Panc1 (cell line): ENCODE measurements at regions not wholly inside any gene's neighbourhood (a gene's known extent, or its start where the extent isn't known, plus 50 kb on each side); places are given as distances from the start of the nearest gene placed in this dataset.
"Not testable (repeated sequence)": the region's sequence is repeated elsewhere in the genome, so short reads cannot be mapped to it uniquely, and the experiment has no call there.

Experiments
- ATAC-seq: fragments of 200-7000 bp; cut with Tn5 transposase; 2 replicates; pipeline ENCODE4 v1.9.1; 2020; ENCODE audit warnings: mild to moderate bottlenecking, moderate library complexity
- BruUV-seq: library from RNA; stranded (reverse); fragments of 400-500 nt; replicated peaks from 2 replicates; lab custom pipeline; 2021; lab: Mats Ljungman, UMichigan
- CTCF ChIA-PET: fragments of 300-600 bp; sonication (Branson Sonifier 250); formaldehyde crosslinking; loops from one replicate; lab custom pipeline; 2022; ENCODE audit warnings: antibody characterized with exemption; lab: Charles Lee
- POLR2A ChIA-PET: fragments of 300-600 bp; sonication (Branson Sonifier 250); formaldehyde crosslinking; loops from one replicate; lab custom pipeline; 2022; ENCODE audit warnings: antibody characterized with exemption; lab: Charles Lee
- DNase-seq: peaks from one replicate; pipeline ENCODE4 v3.0.0-alpha.2; 2010; ENCODE audit warnings: low read depth, low spot score
- H3K27ac ChIP-seq: 2 replicates; pipeline ENCODE4 v1.5.1; 2011; ENCODE audit warnings: mild to moderate bottlenecking, low read length, inconsistent platforms
- H3K27me3 ChIP-seq: fragments of 200-500 bp; sonication (Bioruptor generic); 2 replicates; pipeline ENCODE4 v1.6.0; 2014; ENCODE audit warnings: low read length, inconsistent platforms; ENCODE audit not compliant: control insufficient read depth, insufficient read depth
- H3K36me3 ChIP-seq: fragments of 200-500 bp; sonication (Bioruptor generic); 2 replicates; pipeline ENCODE4 v1.5.1; 2014; ENCODE audit warnings: inconsistent platforms, mild to moderate bottlenecking, low read length, moderate library complexity; ENCODE audit not compliant: control insufficient read depth, insufficient read depth
- H3K4me1 ChIP-seq: 2 replicates; pipeline ENCODE4 v1.5.1; 2011; ENCODE audit warnings: inconsistent platforms, mild to moderate bottlenecking, low read length, moderate library complexity; ENCODE audit not compliant: control insufficient read depth, insufficient read depth
- H3K4me3 ChIP-seq, 2 experiments: 2 replicates each; pipeline ENCODE4 v1.5.1; 2011 to 2012; ENCODE audit warnings: low read depth in 2 of 2, low read length in 2 of 2, mild to moderate bottlenecking in 2 of 2, inconsistent platforms in 1 of 2, moderate library complexity in 1 of 2
- H3K9me3 ChIP-seq: fragments of 200-500 bp; sonication (Bioruptor generic); 2 replicates; pipeline ENCODE4 v1.5.1; 2014; ENCODE audit warnings: low read depth, mild to moderate bottlenecking, inconsistent platforms, low read length, moderate library complexity; ENCODE audit not compliant: control insufficient read depth, insufficient read depth
- POLR2AphosphoS5 ChIP-seq: IDR thresholded peaks from 2 replicates; pipeline ENCODE4 v1.6.1; 2012; ENCODE audit warnings: mild to moderate bottlenecking, low read depth, low read length, moderate library complexity
- SIN3A ChIP-seq: IDR thresholded peaks from 2 replicates; pipeline ENCODE4 v1.6.1; 2012; ENCODE audit warnings: low read depth, mild to moderate bottlenecking, low read length, moderate library complexity, borderline replicate concordance; ENCODE audit not compliant: insufficient read depth
- TCF7L2 ChIP-seq: IDR thresholded peaks from 2 replicates; pipeline ENCODE4 v1.6.1; 2011; ENCODE audit warnings: mild to moderate bottlenecking, low read depth, low read length, inconsistent platforms
- in situ Hi-C: cut with HindIII; loops from 2 replicates; pipeline ENCODE4 v1.10.0; 2016; ENCODE audit warnings: low sequenced_read_pairs, low pct_unique_long_range_greater_than_20kb
- intact Hi-C: fragments of 100-400 bp; cut with micrococcal nuclease; formaldehyde crosslinking; loops from one replicate; pipeline ENCODE4 v1.10.0; 2022; ENCODE audit not compliant: unreplicated experiment
- TF ChIP-seq, protein P1 (sequence below): fragments of 450-650 bp; IDR thresholded peaks from 2 replicates; pipeline ENCODE4 v1.5.1; 2017; ENCODE audit warnings: mild to moderate bottlenecking
- TF ChIP-seq, protein P2 (sequence below), 2 experiments: IDR thresholded peaks; 2 replicates each; pipeline ENCODE4 v1.6.1; 2011 to 2012; ENCODE audit warnings: low read depth in 2 of 2, control low read depth in 1 of 2, low read length in 1 of 2, mild to moderate bottlenecking in 1 of 2, moderate library complexity in 1 of 2; ENCODE audit not compliant: insufficient read depth in 1 of 2

DNA sequence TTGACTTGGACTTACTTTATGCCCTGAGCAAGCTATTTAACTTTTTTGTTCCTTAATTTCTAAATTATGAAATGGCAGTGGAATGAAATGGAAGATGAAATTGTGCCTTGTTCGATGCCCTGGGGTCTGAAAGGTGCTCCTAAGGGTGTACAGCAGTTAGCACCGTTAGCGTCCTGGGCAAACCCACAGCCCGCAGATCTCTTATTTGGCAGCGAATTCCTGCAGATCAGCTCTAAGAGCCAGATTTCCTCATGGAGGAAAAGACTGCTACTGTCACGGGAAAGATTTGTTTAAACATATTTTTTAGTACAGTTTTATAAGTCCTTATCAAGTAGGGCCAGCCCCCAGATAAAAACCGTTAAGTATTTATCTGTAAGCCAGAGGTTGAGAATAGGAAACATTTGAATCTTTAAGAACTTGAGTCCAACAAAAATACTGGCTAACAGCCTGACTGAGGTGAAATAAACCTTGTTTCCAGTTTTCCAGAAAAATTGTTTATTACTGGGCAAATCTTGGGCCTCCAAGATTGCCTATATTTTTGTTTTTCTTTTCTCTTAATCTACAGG is 216.5 kb upstream of the DMRT1 start:
- Histone ChIP-seq H3K4me3 (no peak overlapping the region), H3K27me3 (no peaks in the 10 kb centered on the region), H3K9me3 (no peaks in the 10 kb centered on the region), H3K36me3 (no peaks in the 10 kb centered on the region), H3K4me1 (no peaks in the 10 kb centered on the region), H3K27ac (no peak overlapping the region)
- in situ Hi-C loops (no loop called here), intact Hi-C loops (no loop called here)
- ATAC-seq = no peak
- ChIA-PET POLR2A (no interaction called here), CTCF (no interaction called here)
- TF ChIP-seq POLR2AphosphoS5 (no peak), SIN3A (no peak)
- BruUV-seq = no TSS peak
- no peak for DNase-seq

DNA sequence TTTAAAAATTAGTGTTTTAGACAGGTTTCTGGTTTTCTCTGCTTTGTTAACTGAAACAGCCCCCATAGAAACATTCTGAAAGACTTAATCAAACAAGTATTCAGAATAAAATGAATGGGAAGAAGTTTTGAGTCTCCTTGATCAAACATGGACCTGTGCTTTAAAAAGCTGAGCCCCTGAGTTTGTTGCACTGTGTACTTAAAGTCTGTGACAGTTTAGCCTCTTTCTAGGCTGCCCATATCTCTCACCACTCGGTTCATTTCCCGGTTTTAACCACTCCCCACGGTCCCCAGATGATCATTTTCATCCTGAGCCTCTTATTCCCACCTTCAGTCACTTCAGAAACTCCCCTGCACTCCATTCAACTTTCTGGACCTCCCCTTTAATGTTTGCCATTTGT is 215.9 kb upstream of the DMRT1 start:
- TF ChIP-seq POLR2AphosphoS5 (no peak), SIN3A (no peak), TCF7L2 (no peak)
- TF ChIP-seq, protein P1, sequence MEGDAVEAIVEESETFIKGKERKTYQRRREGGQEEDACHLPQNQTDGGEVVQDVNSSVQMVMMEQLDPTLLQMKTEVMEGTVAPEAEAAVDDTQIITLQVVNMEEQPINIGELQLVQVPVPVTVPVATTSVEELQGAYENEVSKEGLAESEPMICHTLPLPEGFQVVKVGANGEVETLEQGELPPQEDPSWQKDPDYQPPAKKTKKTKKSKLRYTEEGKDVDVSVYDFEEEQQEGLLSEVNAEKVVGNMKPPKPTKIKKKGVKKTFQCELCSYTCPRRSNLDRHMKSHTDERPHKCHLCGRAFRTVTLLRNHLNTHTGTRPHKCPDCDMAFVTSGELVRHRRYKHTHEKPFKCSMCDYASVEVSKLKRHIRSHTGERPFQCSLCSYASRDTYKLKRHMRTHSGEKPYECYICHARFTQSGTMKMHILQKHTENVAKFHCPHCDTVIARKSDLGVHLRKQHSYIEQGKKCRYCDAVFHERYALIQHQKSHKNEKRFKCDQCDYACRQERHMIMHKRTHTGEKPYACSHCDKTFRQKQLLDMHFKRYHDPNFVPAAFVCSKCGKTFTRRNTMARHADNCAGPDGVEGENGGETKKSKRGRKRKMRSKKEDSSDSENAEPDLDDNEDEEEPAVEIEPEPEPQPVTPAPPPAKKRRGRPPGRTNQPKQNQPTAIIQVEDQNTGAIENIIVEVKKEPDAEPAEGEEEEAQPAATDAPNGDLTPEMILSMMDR = no peak
- TF ChIP-seq, protein P2, sequence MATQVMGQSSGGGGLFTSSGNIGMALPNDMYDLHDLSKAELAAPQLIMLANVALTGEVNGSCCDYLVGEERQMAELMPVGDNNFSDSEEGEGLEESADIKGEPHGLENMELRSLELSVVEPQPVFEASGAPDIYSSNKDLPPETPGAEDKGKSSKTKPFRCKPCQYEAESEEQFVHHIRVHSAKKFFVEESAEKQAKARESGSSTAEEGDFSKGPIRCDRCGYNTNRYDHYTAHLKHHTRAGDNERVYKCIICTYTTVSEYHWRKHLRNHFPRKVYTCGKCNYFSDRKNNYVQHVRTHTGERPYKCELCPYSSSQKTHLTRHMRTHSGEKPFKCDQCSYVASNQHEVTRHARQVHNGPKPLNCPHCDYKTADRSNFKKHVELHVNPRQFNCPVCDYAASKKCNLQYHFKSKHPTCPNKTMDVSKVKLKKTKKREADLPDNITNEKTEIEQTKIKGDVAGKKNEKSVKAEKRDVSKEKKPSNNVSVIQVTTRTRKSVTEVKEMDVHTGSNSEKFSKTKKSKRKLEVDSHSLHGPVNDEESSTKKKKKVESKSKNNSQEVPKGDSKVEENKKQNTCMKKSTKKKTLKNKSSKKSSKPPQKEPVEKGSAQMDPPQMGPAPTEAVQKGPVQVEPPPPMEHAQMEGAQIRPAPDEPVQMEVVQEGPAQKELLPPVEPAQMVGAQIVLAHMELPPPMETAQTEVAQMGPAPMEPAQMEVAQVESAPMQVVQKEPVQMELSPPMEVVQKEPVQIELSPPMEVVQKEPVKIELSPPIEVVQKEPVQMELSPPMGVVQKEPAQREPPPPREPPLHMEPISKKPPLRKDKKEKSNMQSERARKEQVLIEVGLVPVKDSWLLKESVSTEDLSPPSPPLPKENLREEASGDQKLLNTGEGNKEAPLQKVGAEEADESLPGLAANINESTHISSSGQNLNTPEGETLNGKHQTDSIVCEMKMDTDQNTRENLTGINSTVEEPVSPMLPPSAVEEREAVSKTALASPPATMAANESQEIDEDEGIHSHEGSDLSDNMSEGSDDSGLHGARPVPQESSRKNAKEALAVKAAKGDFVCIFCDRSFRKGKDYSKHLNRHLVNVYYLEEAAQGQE (IDR thresholded peaks at IDR 0.05; ENCODE audit: insufficient read depth in 1 of 2, low read depth in 2 of 2, low read length in 1 of 2) = no peak
- ATAC-seq (no peak), DNase-seq (no peak)
- H3K36me3 ChIP-seq = no peaks in the 10 kb centered on the region
- ChIA-PET POLR2A (no interaction called here), CTCF (no interaction called here)
- no peak overlapping the region for H3K4me3 ChIP-seq
- H3K4me1 ChIP-seq = no peaks in the 10 kb centered on the region
- H3K9me3 ChIP-seq = no peaks in the 10 kb centered on the region
- no peaks in the 10 kb centered on the region for H3K27me3 ChIP-seq
- no TSS peak for BruUV-seq
- H3K27ac ChIP-seq = no peak overlapping the region
- in situ Hi-C loops = no loop called here
- intact Hi-C loops = no loop called here

DNA sequence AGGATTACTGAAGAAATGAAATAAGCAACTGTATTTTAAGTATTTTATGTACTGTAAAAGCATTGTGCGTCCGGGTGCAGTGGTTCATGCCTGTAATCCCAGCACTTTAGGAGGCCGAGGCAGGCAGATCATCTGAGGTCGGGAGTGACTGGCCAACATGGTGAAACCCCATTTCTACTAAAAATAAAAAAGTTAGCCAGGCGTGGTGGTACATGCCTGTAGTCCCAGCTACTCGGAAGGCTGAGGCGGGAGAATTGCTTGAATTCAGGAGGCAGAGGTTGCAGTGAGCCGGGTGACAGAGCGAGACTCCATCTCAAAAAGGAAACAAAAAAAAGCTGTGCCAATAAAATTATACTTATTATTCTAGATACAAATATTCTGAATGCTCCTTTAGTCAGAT is 215.4 kb upstream of the DMRT1 start:
- POLR2A ChIA-PET, CTCF ChIA-PET, H3K27ac ChIP-seq, H3K36me3 ChIP-seq, H3K4me3 ChIP-seq, DNase-seq, intact Hi-C loops, BruUV-seq, H3K4me1 ChIP-seq, H3K9me3 ChIP-seq, ATAC-seq, H3K27me3 ChIP-seq, in situ Hi-C loops: not testable (repeated sequence)
